ENCODE measurements at regions not wholly inside any gene's neighbourhood (a gene's known extent, or its start where the extent isn't known, plus 50 kb on each side); places are given as distances from the start of the nearest gene placed in this dataset.

GRCh38 chr2:156687126-156687525 is 250.9 kb downstream of the GPD2 start:
- no peak for TF ChIP-seq POLR2A (IDR thresholded peaks at IDR 0.05)
- TF ChIP-seq CTCF (IDR thresholded peaks at IDR 0.05): no peak
